Sigmoid colon (tissue), 6 donors: ENCODE measurements at regions not wholly inside any gene's neighbourhood (a gene's known extent, or its start where the extent isn't known, plus 50 kb on each side); places are given as distances from the start of the nearest gene placed in this dataset.

Source experiments
- DNase-seq: peaks from one replicate; pipeline ENCODE4 v3.0.0-alpha.2; 2019
- H3K27ac ChIP-seq, 4 donors: fragments of 200-600 bp; sonication (generic); one replicate each; pipeline ENCODE4 v1.5.1; 2016 to 2019; ENCODE audit warnings: mild to moderate bottlenecking in 1 of 4
- H3K27me3 ChIP-seq, 3 donors: fragments of 200-600 bp; sonication (generic); one replicate each; pipeline ENCODE4 v1.5.1; 2019; ENCODE audit warnings: mild to moderate bottlenecking in 1 of 3
- H3K36me3 ChIP-seq, 4 donors: fragments of 200-600 bp; sonication (generic); one replicate each; pipeline ENCODE4 v1.5.1; 2016 to 2019
- H3K4me1 ChIP-seq, 4 donors: fragments of 200-600 bp; sonication (generic); one replicate each; pipeline ENCODE4 v1.5.1; 2017 to 2019
- H3K4me3 ChIP-seq, 4 donors: fragments of 200-600 bp; sonication (generic); one replicate each; pipeline ENCODE4 v1.5.1; 2017 to 2019; ENCODE audit warnings: mild to moderate bottlenecking in 2 of 4, moderate library complexity in 1 of 4
- H3K9me3 ChIP-seq, 4 donors: fragments of 200-600 bp in 3 of 4; sonication (generic) in 3 of 4; one replicate each; pipeline versions ENCODE4 v1.5.1 to v1.6.1; 2013 to 2019
- EP300 ChIP-seq, 4 donors: sonication (generic); formaldehyde crosslinking; IDR thresholded peaks; one replicate each; pipeline ENCODE4 v1.6.1; 2017; ENCODE audit warnings: antibody characterized with exemption in 4 of 4
- POLR2A ChIP-seq, 2 donors: fragments of 450-650 bp; IDR thresholded peaks; one replicate each; pipeline ENCODE4 v1.6.1; 2016; ENCODE audit warnings: antibody characterized with exemption in 2 of 2, mild to moderate bottlenecking in 2 of 2, moderate library complexity in 2 of 2
- POLR2AphosphoS5 ChIP-seq, 4 donors: sonication (generic); formaldehyde crosslinking; IDR thresholded peaks; one replicate each; pipeline ENCODE4 v1.6.1; 2017; ENCODE audit warnings: antibody characterized with exemption in 4 of 4
- WGBS, 2 donors: extraction: QIAGEN DNeasy Blood & Tissue Kit; methylation state at CpG; one replicate each; pipeline ENCODE4 v1.1.7; 2013; 5-methylcytosine and 5-hydroxymethylcytosine counted together
- intact Hi-C: fragments of 100-400 bp; cut with DNase I; formaldehyde crosslinking; loops from one replicate; pipeline ENCODE4 v1.15.1; 2023
- TF ChIP-seq, protein P1 (sequence below), 4 experiments: fragments of 450-650 bp in 3 of 4; fragments of 200-600 bp in 1 of 4; IDR thresholded peaks; one replicate each; pipeline ENCODE4 v1.5.1; 2016 to 2019; ENCODE audit warnings: antibody characterized with exemption in 4 of 4, mild to moderate bottlenecking in 3 of 4, moderate library complexity in 2 of 4
- donor health status: healthy with polysubstance abuse.
- donor health status: healthy.

DNA sequence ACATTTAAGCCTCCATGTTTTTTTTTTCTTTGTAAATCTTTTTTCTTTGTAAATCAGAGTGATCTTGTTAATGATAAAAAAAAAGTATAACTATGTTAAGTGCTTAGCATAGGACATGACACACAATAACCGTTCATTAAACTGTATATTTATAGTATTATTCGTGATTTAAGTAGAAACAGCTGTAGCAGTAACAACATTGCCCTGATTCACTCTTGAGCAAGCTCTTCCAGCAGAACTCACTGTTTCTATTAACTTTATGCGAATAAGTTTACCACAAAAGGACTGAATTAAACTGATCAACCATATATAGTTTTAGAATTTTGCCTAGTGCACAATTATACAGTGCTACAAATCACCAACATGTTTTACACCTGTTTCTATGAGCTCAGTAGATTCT, 1338.0 kb upstream of the EYS start:
- WGBS, 2 donors: 65 to 71% methylated on average over 3 of the region's 3 CpGs

DNA sequence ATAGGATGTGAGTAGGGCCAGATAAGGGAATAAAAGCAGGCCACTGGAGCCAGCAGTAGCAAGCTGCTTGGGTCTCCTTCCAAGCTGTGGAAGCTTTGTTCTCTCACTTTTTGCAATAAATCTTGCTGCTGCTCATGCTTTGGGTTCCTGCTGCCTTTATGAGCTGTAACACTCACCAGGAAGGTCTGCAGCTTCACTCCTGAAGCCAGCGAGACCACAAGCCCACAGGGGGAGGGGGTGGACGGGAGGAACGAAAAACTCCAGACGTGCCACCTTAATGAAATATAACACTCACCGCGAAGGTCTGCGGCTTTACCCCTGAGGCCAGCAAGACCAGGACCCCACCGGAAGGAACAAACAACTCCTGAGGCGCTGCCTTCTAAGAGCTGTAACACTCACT, 1324.4 kb upstream of the EYS start:
- H3K4me3 ChIP-seq: peak overlapping the region in 1 of 4 donors; percentile 17
- no peak for DNase-seq
- no peak overlapping the region for H3K27ac ChIP-seq
- H3K36me3 ChIP-seq: no peaks in the 10 kb centered on the region
- no peaks in the 10 kb centered on the region for H3K4me1 ChIP-seq
- intact Hi-C loops: no loop called here
- H3K9me3 ChIP-seq: no peaks in the 10 kb centered on the region
- no peak for TF ChIP-seq POLR2AphosphoS5 (IDR thresholded peaks at IDR 0.05)
- TF ChIP-seq, protein P1, sequence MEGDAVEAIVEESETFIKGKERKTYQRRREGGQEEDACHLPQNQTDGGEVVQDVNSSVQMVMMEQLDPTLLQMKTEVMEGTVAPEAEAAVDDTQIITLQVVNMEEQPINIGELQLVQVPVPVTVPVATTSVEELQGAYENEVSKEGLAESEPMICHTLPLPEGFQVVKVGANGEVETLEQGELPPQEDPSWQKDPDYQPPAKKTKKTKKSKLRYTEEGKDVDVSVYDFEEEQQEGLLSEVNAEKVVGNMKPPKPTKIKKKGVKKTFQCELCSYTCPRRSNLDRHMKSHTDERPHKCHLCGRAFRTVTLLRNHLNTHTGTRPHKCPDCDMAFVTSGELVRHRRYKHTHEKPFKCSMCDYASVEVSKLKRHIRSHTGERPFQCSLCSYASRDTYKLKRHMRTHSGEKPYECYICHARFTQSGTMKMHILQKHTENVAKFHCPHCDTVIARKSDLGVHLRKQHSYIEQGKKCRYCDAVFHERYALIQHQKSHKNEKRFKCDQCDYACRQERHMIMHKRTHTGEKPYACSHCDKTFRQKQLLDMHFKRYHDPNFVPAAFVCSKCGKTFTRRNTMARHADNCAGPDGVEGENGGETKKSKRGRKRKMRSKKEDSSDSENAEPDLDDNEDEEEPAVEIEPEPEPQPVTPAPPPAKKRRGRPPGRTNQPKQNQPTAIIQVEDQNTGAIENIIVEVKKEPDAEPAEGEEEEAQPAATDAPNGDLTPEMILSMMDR (IDR thresholded peaks at IDR 0.05): no peak
- WGBS, 2 donors: 76 to 89% methylated on average over 9 of the region's 9 CpGs
- H3K27me3 ChIP-seq: no peaks in the 10 kb centered on the region

More for the DNA sequence above, 1338.0 kb upstream of the EYS start:
- Histone ChIP-seq H3K4me1 (no peaks in the 10 kb centered on the region), H3K27me3 (no peaks in the 10 kb centered on the region), H3K27ac (no peak overlapping the region), H3K4me3 (no peak overlapping the region), H3K9me3 (no peaks in the 10 kb centered on the region), H3K36me3 (no peaks in the 10 kb centered on the region)
- no peak for DNase-seq
- intact Hi-C loops: no loop called here
- no peak for TF ChIP-seq EP300 (IDR thresholded peaks at IDR 0.05)

DNA sequence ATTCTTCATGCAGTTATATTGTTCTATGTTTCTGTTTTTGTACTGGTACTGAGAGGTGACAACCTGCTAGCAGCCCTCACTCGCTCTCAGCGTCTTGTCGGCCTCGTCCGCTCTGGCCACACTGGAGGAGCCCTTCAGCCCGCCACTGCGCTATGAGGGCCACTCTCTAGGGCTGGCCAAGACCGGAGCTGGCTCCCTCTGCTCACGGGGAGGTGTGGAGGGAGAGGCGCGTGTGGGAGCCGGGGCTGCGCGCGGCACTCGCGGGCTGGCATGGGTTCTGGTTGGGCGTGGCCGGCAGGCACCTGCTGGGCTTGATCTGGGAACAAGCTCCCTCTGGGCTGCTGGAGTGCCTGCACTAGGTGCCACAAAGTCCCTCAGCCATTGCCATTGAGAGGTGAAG, 1323.8 kb upstream of the EYS start:
- WGBS, 2 donors: 96% methylated on average over 19 of the region's 19 CpGs
- intact Hi-C loops: no loop called here
- TF ChIP-seq, protein P1 (IDR thresholded peaks at IDR 0.05): no peak
- TF ChIP-seq POLR2A (IDR thresholded peaks at IDR 0.05) (no peak), POLR2AphosphoS5 (IDR thresholded peaks at IDR 0.05) (no peak), EP300 (IDR thresholded peaks at IDR 0.05) (no peak)
- no peak for DNase-seq
- H3K4me1 ChIP-seq: no peaks in the 10 kb centered on the region
- H3K36me3 ChIP-seq: no peaks in the 10 kb centered on the region
- no peak overlapping the region for H3K4me3 ChIP-seq
- H3K27me3 ChIP-seq: no peaks in the 10 kb centered on the region
- H3K9me3 ChIP-seq: no peaks in the 10 kb centered on the region
- H3K27ac ChIP-seq: no peak overlapping the region

DNA sequence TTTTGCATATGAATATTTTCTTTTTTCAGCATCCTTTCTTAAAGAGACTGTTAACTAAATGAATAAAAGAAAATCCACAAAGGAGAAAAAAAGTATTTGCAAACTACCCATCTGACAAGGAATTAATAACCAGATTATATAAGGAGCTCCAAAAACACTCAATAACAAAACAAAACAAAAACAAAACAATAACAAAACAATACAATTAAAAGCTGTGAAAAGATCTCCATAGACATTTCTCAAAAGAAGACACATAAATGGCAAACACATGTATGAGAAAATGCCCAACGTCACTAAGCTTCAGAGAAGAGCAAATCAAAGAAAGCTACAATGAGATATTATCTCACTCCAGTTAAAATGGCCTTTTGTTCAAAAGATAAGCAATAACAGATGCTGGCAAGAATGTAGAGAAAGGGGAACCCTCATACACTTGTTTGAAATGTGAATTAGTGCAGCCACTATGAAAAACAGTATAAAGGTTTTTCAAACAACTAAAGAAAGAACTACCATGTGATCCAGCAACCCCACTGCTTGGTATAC, 1310.0 kb upstream of the EYS start:
- 49 to 73% methylated on average over 1 of the region's 1 CpG for WGBS, 2 donors
- Histone ChIP-seq H3K27me3 (no peaks in the 10 kb centered on the region), H3K9me3 (no peaks in the 10 kb centered on the region), H3K4me3 (no peak overlapping the region), H3K36me3 (no peaks in the 10 kb centered on the region), H3K27ac (no peak overlapping the region), H3K4me1 (no peaks in the 10 kb centered on the region)
- TF ChIP-seq, protein P1 (IDR thresholded peaks at IDR 0.05): no peak
- TF ChIP-seq EP300 (IDR thresholded peaks at IDR 0.05) (no peak), POLR2A (IDR thresholded peaks at IDR 0.05) (no peak), POLR2AphosphoS5 (IDR thresholded peaks at IDR 0.05) (no peak)
- intact Hi-C loops: no loop called here
- no peak for DNase-seq

DNA sequence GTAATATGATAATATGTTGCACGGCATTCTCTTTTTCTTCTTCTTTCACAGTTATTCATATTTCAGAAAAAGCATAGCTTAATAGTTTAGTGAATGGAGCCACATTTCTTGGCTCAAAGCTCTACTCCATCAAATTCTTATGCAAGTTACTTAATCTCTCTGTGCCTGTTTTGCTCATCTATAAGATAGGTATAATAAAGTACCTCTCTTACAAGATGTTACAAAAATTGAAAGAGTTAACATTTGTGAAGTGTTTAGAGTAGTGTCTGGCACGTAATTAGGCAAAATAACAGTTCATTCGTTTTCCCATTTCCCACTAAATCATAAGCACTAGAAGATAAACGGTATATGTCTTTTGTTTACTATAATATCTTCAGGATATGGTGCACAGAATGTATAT, 1304.4 kb upstream of the EYS start:
- no peaks in the 10 kb centered on the region for H3K36me3 ChIP-seq
- H3K4me1 ChIP-seq: no peaks in the 10 kb centered on the region
- no peak overlapping the region for H3K4me3 ChIP-seq
- DNase-seq: no peak
- no peaks in the 10 kb centered on the region for H3K27me3 ChIP-seq
- intact Hi-C loops: no loop called here
- H3K27ac ChIP-seq: no peak overlapping the region
- 64 to 70% methylated on average over 4 of the region's 4 CpGs for WGBS, 2 donors
- no peaks in the 10 kb centered on the region for H3K9me3 ChIP-seq
- TF ChIP-seq EP300 (IDR thresholded peaks at IDR 0.05): no peak
- TF ChIP-seq, protein P1 (IDR thresholded peaks at IDR 0.05): no peak
- no peak for TF ChIP-seq POLR2A (IDR thresholded peaks at IDR 0.05)
- no peak for TF ChIP-seq POLR2AphosphoS5 (IDR thresholded peaks at IDR 0.05)
